ENCODE measurements at regions not wholly inside any gene's neighbourhood (a gene's known extent, or its start where the extent isn't known, plus 50 kb on each side); places are given as distances from the start of the nearest gene placed in this dataset.

DNA sequence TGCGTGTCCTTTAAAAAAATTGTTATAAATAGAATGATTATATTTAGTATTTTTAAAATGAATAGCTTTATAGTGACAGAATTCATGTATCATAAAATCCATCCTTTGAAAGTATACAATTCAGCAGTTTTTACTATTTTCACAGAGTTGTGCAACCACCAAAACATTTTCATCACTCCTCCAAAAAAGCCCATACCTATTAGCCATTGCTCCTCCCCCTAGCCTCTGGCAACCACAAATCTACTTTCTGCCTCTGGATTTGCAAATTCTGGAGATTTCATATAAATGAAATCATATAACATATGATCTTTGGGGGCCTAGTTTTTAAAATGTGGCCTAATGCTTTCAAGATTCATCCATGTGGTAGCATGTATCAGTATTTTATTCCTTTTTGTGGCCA lies 117.9 kb upstream of the MED13L start:
- intact Hi-C loops (cut with DNase I, micrococcal nuclease), result no loop called here
- TF ChIP-seq, protein P1, sequence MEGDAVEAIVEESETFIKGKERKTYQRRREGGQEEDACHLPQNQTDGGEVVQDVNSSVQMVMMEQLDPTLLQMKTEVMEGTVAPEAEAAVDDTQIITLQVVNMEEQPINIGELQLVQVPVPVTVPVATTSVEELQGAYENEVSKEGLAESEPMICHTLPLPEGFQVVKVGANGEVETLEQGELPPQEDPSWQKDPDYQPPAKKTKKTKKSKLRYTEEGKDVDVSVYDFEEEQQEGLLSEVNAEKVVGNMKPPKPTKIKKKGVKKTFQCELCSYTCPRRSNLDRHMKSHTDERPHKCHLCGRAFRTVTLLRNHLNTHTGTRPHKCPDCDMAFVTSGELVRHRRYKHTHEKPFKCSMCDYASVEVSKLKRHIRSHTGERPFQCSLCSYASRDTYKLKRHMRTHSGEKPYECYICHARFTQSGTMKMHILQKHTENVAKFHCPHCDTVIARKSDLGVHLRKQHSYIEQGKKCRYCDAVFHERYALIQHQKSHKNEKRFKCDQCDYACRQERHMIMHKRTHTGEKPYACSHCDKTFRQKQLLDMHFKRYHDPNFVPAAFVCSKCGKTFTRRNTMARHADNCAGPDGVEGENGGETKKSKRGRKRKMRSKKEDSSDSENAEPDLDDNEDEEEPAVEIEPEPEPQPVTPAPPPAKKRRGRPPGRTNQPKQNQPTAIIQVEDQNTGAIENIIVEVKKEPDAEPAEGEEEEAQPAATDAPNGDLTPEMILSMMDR (IDR thresholded peaks at IDR 0.05), result no peak
- ChIA-PET POLR2A (no interaction called here), CTCF (no interaction called here)
- H3K9me3 Mint-ChIP-seq, result peaks cover 10% of the 10 kb centered on the region
- Histone ChIP-seq H3K27me3 (ENCODE audit: control insufficient read depth in 1 of 2, insufficient read depth in 2 of 2, low read length in 2 of 2) (no peaks in the 10 kb centered on the region), H3K27ac (ENCODE audit: low read depth in 1 of 2, low read length in 2 of 2) (no peak overlapping the region), H3K4me3 (ENCODE audit: low read length) (no peak overlapping the region), H3K9me3 (ENCODE audit: control insufficient read depth in 1 of 2, insufficient read depth in 1 of 2, low read length in 2 of 2) (peaks cover 0 to 6% of the 10 kb centered on the region in 2 experiments), H3K4me1 (ENCODE audit: insufficient read depth, low read length) (peaks cover 8% of the 10 kb centered on the region), H3K36me3 (ENCODE audit: insufficient read depth, low read length) (no peaks in the 10 kb centered on the region)
- no peak for DNase-seq
- no peaks in the 10 kb centered on the region for H3K27me3 Mint-ChIP-seq
- H3K27ac Mint-ChIP-seq, result no peak overlapping the region
- no peak overlapping the region for H3K4me3 Mint-ChIP-seq
- peaks cover 12% of the 10 kb centered on the region for H3K4me1 Mint-ChIP-seq (ENCODE audit: low read depth)
- no peak for ATAC-seq (ENCODE audit: poor library complexity)
- H3K36me3 Mint-ChIP-seq (ENCODE audit: low read depth), result no peaks in the 10 kb centered on the region

DNA sequence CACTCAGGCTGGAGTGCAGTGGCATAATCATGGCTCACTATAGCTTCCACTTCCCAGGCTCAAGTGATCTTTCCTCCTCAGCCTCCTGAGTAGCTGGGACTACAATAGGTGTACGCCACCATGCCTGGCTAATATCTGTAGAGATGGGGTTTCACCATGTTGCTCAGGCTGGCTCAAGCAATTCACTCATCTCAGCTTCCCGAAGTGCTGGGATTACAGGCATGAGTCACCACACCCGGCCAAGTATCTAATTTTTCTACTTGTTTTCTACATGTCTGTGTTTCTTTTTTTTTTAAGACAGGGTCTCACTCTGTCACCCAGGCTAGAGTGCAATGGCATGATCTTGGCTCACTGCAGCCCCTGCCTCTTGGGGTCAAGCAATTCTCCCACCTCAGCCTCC lies 119.7 kb upstream of the MED13L start:
- H3K27ac Mint-ChIP-seq, result no peak overlapping the region
- ChIA-PET POLR2A (interaction anchor here (0.6 kb wide), 1 partner anchor 53 kb away, joined by 3 read pairs; no protein-coding TSS in a partner anchor), CTCF (no interaction called here)
- ATAC-seq (ENCODE audit: poor library complexity), result no peak
- Histone ChIP-seq H3K9me3 (ENCODE audit: control insufficient read depth in 1 of 2, insufficient read depth in 1 of 2, low read length in 2 of 2) (peaks cover 0 to 6% of the 10 kb centered on the region in 2 experiments), H3K4me1 (ENCODE audit: insufficient read depth, low read length) (peaks cover 8% of the 10 kb centered on the region), H3K27ac (ENCODE audit: low read depth in 1 of 2, low read length in 2 of 2) (no peak overlapping the region), H3K27me3 (ENCODE audit: control insufficient read depth in 1 of 2, insufficient read depth in 2 of 2, low read length in 2 of 2) (no peaks in the 10 kb centered on the region), H3K4me3 (ENCODE audit: low read length) (no peak overlapping the region), H3K36me3 (ENCODE audit: insufficient read depth, low read length) (no peaks in the 10 kb centered on the region)
- H3K4me3 Mint-ChIP-seq, result no peak overlapping the region
- no peaks in the 10 kb centered on the region for H3K36me3 Mint-ChIP-seq (ENCODE audit: low read depth)
- peaks cover 10% of the 10 kb centered on the region for H3K9me3 Mint-ChIP-seq
- H3K4me1 Mint-ChIP-seq (ENCODE audit: low read depth), result peaks cover 12% of the 10 kb centered on the region
- TF ChIP-seq, protein P1 (IDR thresholded peaks at IDR 0.05), result no peak
- intact Hi-C loops (cut with DNase I, micrococcal nuclease), result no loop called here
- no peak for DNase-seq
- no peaks in the 10 kb centered on the region for H3K27me3 Mint-ChIP-seq

DNA sequence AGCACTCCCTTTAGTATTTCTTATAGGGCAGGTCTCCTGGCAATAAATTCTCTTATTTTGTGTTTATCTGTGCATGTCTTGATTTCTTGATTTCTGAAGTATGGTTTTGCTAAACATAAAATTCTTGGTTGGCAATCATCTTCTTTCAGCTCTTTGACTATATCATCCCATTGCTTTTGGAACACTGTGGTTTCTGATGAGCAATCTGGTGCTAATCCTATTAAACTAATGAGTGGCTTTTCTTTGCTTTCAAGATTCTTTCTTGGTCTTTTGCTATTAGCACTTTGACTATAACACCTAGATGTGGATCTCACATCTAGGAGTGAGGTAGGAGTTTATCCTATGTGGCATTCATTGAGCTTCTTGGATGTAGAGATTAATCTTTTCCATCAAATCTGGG lies 120.7 kb upstream of the MED13L start:
- intact Hi-C loops (cut with DNase I, micrococcal nuclease), result no loop called here
- Mint-ChIP-seq H3K36me3 (ENCODE audit: low read depth) (no peaks in the 10 kb centered on the region), H3K4me3 (no peak overlapping the region)

More for the DNA sequence above, 120.7 kb upstream of the MED13L start:
- ATAC-seq (ENCODE audit: poor library complexity) (no peak), DNase-seq (no peak)
- TF ChIP-seq, protein P1 (IDR thresholded peaks at IDR 0.05), result no peak
- Mint-ChIP-seq H3K4me1 (ENCODE audit: low read depth) (peaks cover 10% of the 10 kb centered on the region), H3K27ac (no peak overlapping the region), H3K27me3 (no peaks in the 10 kb centered on the region), H3K9me3 (peaks cover 10% of the 10 kb centered on the region)
- ChIA-PET CTCF (no interaction called here), POLR2A (no interaction called here)
- H3K36me3 ChIP-seq (ENCODE audit: insufficient read depth, low read length), result no peaks in the 10 kb centered on the region
- H3K9me3 ChIP-seq (ENCODE audit: control insufficient read depth in 1 of 2, insufficient read depth in 1 of 2, low read length in 2 of 2), result peaks cover 0 to 6% of the 10 kb centered on the region in 2 experiments
- H3K27me3 ChIP-seq (ENCODE audit: control insufficient read depth in 1 of 2, insufficient read depth in 2 of 2, low read length in 2 of 2), result no peaks in the 10 kb centered on the region
- H3K4me3 ChIP-seq (ENCODE audit: low read length), result no peak overlapping the region
- peaks cover 8% of the 10 kb centered on the region for H3K4me1 ChIP-seq (ENCODE audit: insufficient read depth, low read length)
- H3K27ac ChIP-seq (ENCODE audit: low read depth in 1 of 2, low read length in 2 of 2), result no peak overlapping the region
